ENCODE measurements at regions not wholly inside any gene's neighbourhood (a gene's known extent, or its start where the extent isn't known, plus 50 kb on each side); places are given as distances from the start of the nearest gene placed in this dataset.

GRCh38 chr5:127205147-127205546, 85.4 kb upstream of the MEGF10 start:
- no peaks in the 10 kb centered on the region for H4K20me1 ChIP-seq (ENCODE audit: insufficient read depth)
- no peak for TF ChIP-seq CTCF (conservative IDR thresholded peaks at IDR 0.05; ENCODE audit: low read depth, low read length)
- no peak overlapping the region for H2AFZ ChIP-seq (ENCODE audit: low read depth)
- no peaks in the 10 kb centered on the region for H3K36me3 ChIP-seq (ENCODE audit: insufficient read depth)
- H3K79me2 ChIP-seq (ENCODE audit: insufficient read depth, low read depth), result no peaks in the 10 kb centered on the region
- H3K27me3 ChIP-seq (ENCODE audit: insufficient read depth, low read depth), result no peaks in the 10 kb centered on the region
- no peak overlapping the region for H3K4me2 ChIP-seq
- H3K4me1 ChIP-seq (ENCODE audit: low read depth, poor library complexity, severe bottlenecking), result peaks cover 15% of the 10 kb centered on the region
- no peak overlapping the region for H3K9ac ChIP-seq
- no peak overlapping the region for H3K27ac ChIP-seq
- H3K4me3 ChIP-seq (IDR thresholded peaks at IDR 0.05; ENCODE audit: insufficient read depth, low read depth, low read length), result no peak overlapping the region

- Histone ChIP-seq H3K4me3 (IDR thresholded peaks at IDR 0.05; ENCODE audit: insufficient read depth, low read depth, low read length) (no peak overlapping the region), H3K36me3 (ENCODE audit: insufficient read depth) (no peaks in the 10 kb centered on the region), H3K27me3 (ENCODE audit: insufficient read depth, low read depth) (no peaks in the 10 kb centered on the region), H4K20me1 (ENCODE audit: insufficient read depth) (no peaks in the 10 kb centered on the region), H3K79me2 (ENCODE audit: insufficient read depth, low read depth) (no peaks in the 10 kb centered on the region), H3K4me1 (ENCODE audit: low read depth, poor library complexity, severe bottlenecking) (peaks cover 15% of the 10 kb centered on the region), H3K9ac (no peak overlapping the region), H3K27ac (no peak overlapping the region), H3K4me2 (no peak overlapping the region), H2AFZ (ENCODE audit: low read depth) (no peak overlapping the region)
- no peak for TF ChIP-seq CTCF (conservative IDR thresholded peaks at IDR 0.05; ENCODE audit: low read depth, low read length)
Observed at GRCh38 chr5:127206320-127207113, 84.1 kb upstream of the MEGF10 start.

GRCh38 chr5:127210042-127210441, 80.6 kb upstream of the MEGF10 start:
- H3K27ac ChIP-seq, result no peak overlapping the region
- H3K4me3 ChIP-seq (IDR thresholded peaks at IDR 0.05; ENCODE audit: insufficient read depth, low read depth, low read length), result no peak overlapping the region
- H2AFZ ChIP-seq (ENCODE audit: low read depth), result no peak overlapping the region
- H3K27me3 ChIP-seq (ENCODE audit: insufficient read depth, low read depth), result no peaks in the 10 kb centered on the region
- H3K9ac ChIP-seq, result no peak overlapping the region
- no peaks in the 10 kb centered on the region for H4K20me1 ChIP-seq (ENCODE audit: insufficient read depth)
- no peaks in the 10 kb centered on the region for H3K4me1 ChIP-seq (ENCODE audit: low read depth, poor library complexity, severe bottlenecking)
- no peaks in the 10 kb centered on the region for H3K36me3 ChIP-seq (ENCODE audit: insufficient read depth)
- no peak overlapping the region for H3K4me2 ChIP-seq
- H3K79me2 ChIP-seq (ENCODE audit: insufficient read depth, low read depth), result no peaks in the 10 kb centered on the region
- no peak for TF ChIP-seq CTCF (conservative IDR thresholded peaks at IDR 0.05; ENCODE audit: low read depth, low read length)

- H3K4me1 ChIP-seq (ENCODE audit: low read depth, poor library complexity, severe bottlenecking), result no peaks in the 10 kb centered on the region
- H3K79me2 ChIP-seq (ENCODE audit: insufficient read depth, low read depth), result no peaks in the 10 kb centered on the region
- H4K20me1 ChIP-seq (ENCODE audit: insufficient read depth), result no peaks in the 10 kb centered on the region
- H3K36me3 ChIP-seq (ENCODE audit: insufficient read depth), result no peaks in the 10 kb centered on the region
- H2AFZ ChIP-seq (ENCODE audit: low read depth), result no peak overlapping the region
- no peak overlapping the region for H3K4me3 ChIP-seq (IDR thresholded peaks at IDR 0.05; ENCODE audit: insufficient read depth, low read depth, low read length)
- H3K9ac ChIP-seq, result no peak overlapping the region
- no peak overlapping the region for H3K4me2 ChIP-seq
- H3K27me3 ChIP-seq (ENCODE audit: insufficient read depth, low read depth), result no peaks in the 10 kb centered on the region
- TF ChIP-seq CTCF (conservative IDR thresholded peaks at IDR 0.05; ENCODE audit: low read depth, low read length), result no peak
- H3K27ac ChIP-seq, result no peak overlapping the region
Observed at GRCh38 chr5:127213231-127213630, 77.4 kb upstream of the MEGF10 start.
